GM23338 (cell line): ENCODE measurements at regions not wholly inside any gene's neighbourhood (a gene's known extent, or its start where the extent isn't known, plus 50 kb on each side); places are given as distances from the start of the nearest gene placed in this dataset.

Source experiments
- ATAC-seq: fragments of 200-7000 bp; cut with Tn5 transposase; 3 replicates; pipeline ENCODE4 v1.9.1; 2020
- DNase-seq: peaks from one replicate; pipeline ENCODE4 v3.0.0-alpha.2; 2015; ENCODE audit warnings: low spot score
- H2AFZ ChIP-seq: fragments of 200-600 bp; sonication (generic); 2 replicates; pipeline ENCODE4 v1.8.0; 2016; ENCODE audit warnings: antibody characterized with exemption, mild to moderate bottlenecking, moderate library complexity
- H3F3A ChIP-seq: fragments of 200-600 bp; sonication (generic); replicated peaks from 2 replicates; pipeline ENCODE4 v1.8.0; 2017; ENCODE audit warnings: antibody characterized with exemption, mixed run types, low read depth
- H3K27ac ChIP-seq: fragments of 200-600 bp; sonication (generic); 2 replicates; pipeline ENCODE4 v1.6.1; 2016; ENCODE audit warnings: low read depth
- H3K27me3 ChIP-seq: fragments of 200-600 bp; sonication (generic); 2 replicates; pipeline ENCODE4 v1.8.0; 2016; ENCODE audit warnings: mild to moderate bottlenecking, mixed run types, moderate library complexity; ENCODE audit not compliant: insufficient read depth
- H3K36me3 ChIP-seq: fragments of 200-600 bp; sonication (generic); 2 replicates; pipeline ENCODE4 v1.8.0; 2016; ENCODE audit warnings: mild to moderate bottlenecking; ENCODE audit not compliant: insufficient read depth
- H3K4me1 ChIP-seq: fragments of 200-600 bp; sonication (generic); 2 replicates; pipeline ENCODE4 v1.8.0; 2016; ENCODE audit warnings: mild to moderate bottlenecking, moderate library complexity; ENCODE audit not compliant: insufficient read depth
- H3K4me2 ChIP-seq: fragments of 200-600 bp; sonication (generic); 2 replicates; pipeline ENCODE4 v1.7.1; 2017; ENCODE audit warnings: mixed run types
- H3K4me3 ChIP-seq: fragments of 200-600 bp; sonication (generic); 2 replicates; pipeline ENCODE4 v1.6.1; 2016; ENCODE audit warnings: mixed run types
- H3K79me2 ChIP-seq: fragments of 200-600 bp; sonication (generic); replicated peaks from 2 replicates; pipeline ENCODE4 v1.8.0; 2017; ENCODE audit warnings: mild to moderate bottlenecking; ENCODE audit not compliant: insufficient read depth
- H3K9me2 ChIP-seq: fragments of 200-600 bp; sonication (generic); 2 replicates; pipeline ENCODE4 v1.8.0; 2017; ENCODE audit not compliant: insufficient read depth
- H4K20me1 ChIP-seq: fragments of 200-600 bp; sonication (generic); replicated peaks from 2 replicates; pipeline ENCODE4 v1.8.0; 2017; ENCODE audit warnings: mild to moderate bottlenecking; ENCODE audit not compliant: insufficient read depth
- H3K27ac Mint-ChIP-seq: 2 replicates; pipeline ENCODE4 v1.8.0; 2020; ENCODE audit warnings: inconsistent platforms, mild to moderate bottlenecking, moderate library complexity, mixed read lengths
- H3K27me3 Mint-ChIP-seq: 3 replicates; pipeline ENCODE4 v1.8.0; 2022; ENCODE audit warnings: low read depth, mild to moderate bottlenecking, moderate library complexity, mixed read lengths, inconsistent platforms; ENCODE audit not compliant: insufficient read depth, poor library complexity
- H3K36me3 Mint-ChIP-seq: 3 replicates; pipeline ENCODE4 v1.8.0; 2021; ENCODE audit warnings: low read depth, mild to moderate bottlenecking, inconsistent platforms, moderate library complexity, mixed read lengths
- H3K4me1 Mint-ChIP-seq: 3 replicates; pipeline ENCODE4 v1.8.0; 2020; ENCODE audit warnings: mild to moderate bottlenecking, inconsistent platforms, mixed read lengths
- H3K4me3 Mint-ChIP-seq: 3 replicates; pipeline ENCODE4 v1.8.0; 2021; ENCODE audit warnings: moderate library complexity, mild to moderate bottlenecking, inconsistent platforms, mixed read lengths
- H3K9me3 Mint-ChIP-seq: 3 replicates; pipeline ENCODE4 v1.8.0; 2020; ENCODE audit warnings: moderate library complexity, mild to moderate bottlenecking, inconsistent platforms, mixed read lengths
- EZH2phosphoT487 ChIP-seq: fragments of 200-600 bp; sonication (generic); IDR thresholded peaks from one replicate; pipeline ENCODE4 v1.8.1; 2018; ENCODE audit warnings: antibody characterized with exemption; ENCODE audit not compliant: unreplicated experiment
- JUNB ChIP-seq: IDR thresholded peaks from one replicate; pipeline ENCODE4 v1.6.1; 2016; ENCODE audit warnings: antibody characterized with exemption; ENCODE audit not compliant: unreplicated experiment
- NANOG ChIP-seq: IDR thresholded peaks from 2 replicates; pipeline ENCODE4 v1.6.1; 2016; ENCODE audit warnings: antibody characterized with exemption, borderline replicate concordance
- POLR2AphosphoS5 ChIP-seq: IDR thresholded peaks from 2 replicates; pipeline ENCODE4 v1.6.1; 2016; ENCODE audit warnings: antibody characterized with exemption, low read depth
- STAT1 ChIP-seq: IDR thresholded peaks from one replicate; pipeline ENCODE4 v1.6.1; 2016; ENCODE audit warnings: antibody characterized with exemption; ENCODE audit not compliant: unreplicated experiment
- ZNF114 ChIP-seq: fragments of 250-450 bp; sonication (Bioruptor Pico); IDR thresholded peaks from 2 replicates; pipeline ENCODE4 v1.5.0; 2020; ENCODE audit warnings: mild to moderate bottlenecking, moderate library complexity
- ZNF331 ChIP-seq: fragments of 250-450 bp; sonication (Bioruptor Pico); IDR thresholded peaks from 2 replicates; pipeline ENCODE4 v1.5.0; 2020; ENCODE audit warnings: low read depth, mild to moderate bottlenecking, moderate library complexity
- TF ChIP-seq, protein P1 (sequence below): IDR thresholded peaks from 2 replicates; pipeline ENCODE4 v1.6.1; 2016; ENCODE audit warnings: antibody characterized with exemption
- TF ChIP-seq, protein P2 (sequence below): IDR thresholded peaks from one replicate; pipeline ENCODE4 v1.6.1; 2018; ENCODE audit warnings: antibody characterized with exemption; ENCODE audit not compliant: unreplicated experiment
- TF ChIP-seq, protein P3 (sequence below), 2 experiments: fragments of 200-600 bp in 1 of 2; sonication (generic) in 1 of 2; conservative IDR thresholded peaks; 2 replicates each; pipeline versions ENCODE4 v1.5.1 to v1.6.1; 2016 to 2017; ENCODE audit warnings: antibody characterized with exemption in 2 of 2, low read depth in 2 of 2, mild to moderate bottlenecking in 2 of 2, moderate library complexity in 1 of 2

- no peak for ATAC-seq
- H3K4me1 ChIP-seq: peaks cover 7% of the 10 kb centered on the region; the same call in 1 of the 2 replicates
- TF ChIP-seq ZNF114 (CRISPR knock-in tag): no peak
- TF ChIP-seq, protein P1, sequence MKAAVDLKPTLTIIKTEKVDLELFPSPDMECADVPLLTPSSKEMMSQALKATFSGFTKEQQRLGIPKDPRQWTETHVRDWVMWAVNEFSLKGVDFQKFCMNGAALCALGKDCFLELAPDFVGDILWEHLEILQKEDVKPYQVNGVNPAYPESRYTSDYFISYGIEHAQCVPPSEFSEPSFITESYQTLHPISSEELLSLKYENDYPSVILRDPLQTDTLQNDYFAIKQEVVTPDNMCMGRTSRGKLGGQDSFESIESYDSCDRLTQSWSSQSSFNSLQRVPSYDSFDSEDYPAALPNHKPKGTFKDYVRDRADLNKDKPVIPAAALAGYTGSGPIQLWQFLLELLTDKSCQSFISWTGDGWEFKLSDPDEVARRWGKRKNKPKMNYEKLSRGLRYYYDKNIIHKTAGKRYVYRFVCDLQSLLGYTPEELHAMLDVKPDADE: no peak
- TF ChIP-seq NANOG: no peak
- no peaks in the 10 kb centered on the region for H4K20me1 ChIP-seq
- no peaks in the 10 kb centered on the region for H3K79me2 ChIP-seq
- Mint-ChIP-seq H3K9me3 (no peaks in the 10 kb centered on the region; the same call in 2 of the 3 replicates), H3K27ac (no peak overlapping the region), H3K36me3 (peaks cover 2% of the 10 kb centered on the region; the same call in 2 of the 3 replicates), H3K27me3 (peaks cover 12% of the 10 kb centered on the region), H3K4me3 (no peak overlapping the region), H3K4me1 (peaks cover 33% of the 10 kb centered on the region)
- H3K36me3 ChIP-seq: no peaks in the 10 kb centered on the region
- H3K4me2 ChIP-seq: peak overlapping the region; percentile 48
- H2AFZ ChIP-seq: peak overlapping the region; percentile 72
- no peak overlapping the region for H3K27ac ChIP-seq
- H3K9me2 ChIP-seq: 0 out of 2 replicates have a peak, but pooled peaks cover 13% of the 10 kb centered on the region
- no peak for DNase-seq
- H3F3A ChIP-seq: 0 out of 2 replicates have a peak, but pooled peaks cover 4% of the 10 kb centered on the region
- no peak overlapping the region for H3K4me3 ChIP-seq
- no peaks in the 10 kb centered on the region for H3K27me3 ChIP-seq
These were observed 82.4 kb upstream of the PODXL start for GRCh38 chr7:131638641-131639430.

- Histone ChIP-seq H3K36me3 (no peaks in the 10 kb centered on the region), H3K4me3 (no peak overlapping the region), H4K20me1 (no peaks in the 10 kb centered on the region), H3K4me2 (peak overlapping the region; percentile 38), H3K27me3 (no peaks in the 10 kb centered on the region), H3K79me2 (no peaks in the 10 kb centered on the region), H3K9me2 (0 out of 2 replicates have a peak, but pooled peaks cover 13% of the 10 kb centered on the region), H3K4me1 (peaks cover 7% of the 10 kb centered on the region; the same call in 1 of the 2 replicates), H3K27ac (no peak overlapping the region), H3F3A (0 out of 2 replicates have a peak, but pooled peaks cover 4% of the 10 kb centered on the region), H2AFZ (peak overlapping the region; percentile 72; the same call in 1 of the 2 replicates)
- peaks cover 12% of the 10 kb centered on the region for H3K27me3 Mint-ChIP-seq
- no peaks in the 10 kb centered on the region; the same call in 2 of the 3 replicates for H3K9me3 Mint-ChIP-seq
- ATAC-seq (peak; percentile 61), DNase-seq (peak; percentile 49)
- H3K27ac Mint-ChIP-seq: no peak overlapping the region
- peaks cover 2% of the 10 kb centered on the region; the same call in 2 of the 3 replicates for H3K36me3 Mint-ChIP-seq
- peaks cover 30% of the 10 kb centered on the region for H3K4me1 Mint-ChIP-seq
- H3K4me3 Mint-ChIP-seq: no peak overlapping the region
- TF ChIP-seq, protein P2, sequence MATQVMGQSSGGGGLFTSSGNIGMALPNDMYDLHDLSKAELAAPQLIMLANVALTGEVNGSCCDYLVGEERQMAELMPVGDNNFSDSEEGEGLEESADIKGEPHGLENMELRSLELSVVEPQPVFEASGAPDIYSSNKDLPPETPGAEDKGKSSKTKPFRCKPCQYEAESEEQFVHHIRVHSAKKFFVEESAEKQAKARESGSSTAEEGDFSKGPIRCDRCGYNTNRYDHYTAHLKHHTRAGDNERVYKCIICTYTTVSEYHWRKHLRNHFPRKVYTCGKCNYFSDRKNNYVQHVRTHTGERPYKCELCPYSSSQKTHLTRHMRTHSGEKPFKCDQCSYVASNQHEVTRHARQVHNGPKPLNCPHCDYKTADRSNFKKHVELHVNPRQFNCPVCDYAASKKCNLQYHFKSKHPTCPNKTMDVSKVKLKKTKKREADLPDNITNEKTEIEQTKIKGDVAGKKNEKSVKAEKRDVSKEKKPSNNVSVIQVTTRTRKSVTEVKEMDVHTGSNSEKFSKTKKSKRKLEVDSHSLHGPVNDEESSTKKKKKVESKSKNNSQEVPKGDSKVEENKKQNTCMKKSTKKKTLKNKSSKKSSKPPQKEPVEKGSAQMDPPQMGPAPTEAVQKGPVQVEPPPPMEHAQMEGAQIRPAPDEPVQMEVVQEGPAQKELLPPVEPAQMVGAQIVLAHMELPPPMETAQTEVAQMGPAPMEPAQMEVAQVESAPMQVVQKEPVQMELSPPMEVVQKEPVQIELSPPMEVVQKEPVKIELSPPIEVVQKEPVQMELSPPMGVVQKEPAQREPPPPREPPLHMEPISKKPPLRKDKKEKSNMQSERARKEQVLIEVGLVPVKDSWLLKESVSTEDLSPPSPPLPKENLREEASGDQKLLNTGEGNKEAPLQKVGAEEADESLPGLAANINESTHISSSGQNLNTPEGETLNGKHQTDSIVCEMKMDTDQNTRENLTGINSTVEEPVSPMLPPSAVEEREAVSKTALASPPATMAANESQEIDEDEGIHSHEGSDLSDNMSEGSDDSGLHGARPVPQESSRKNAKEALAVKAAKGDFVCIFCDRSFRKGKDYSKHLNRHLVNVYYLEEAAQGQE: no peak
- TF ChIP-seq ZNF331 (CRISPR knock-in tag) (no peak), ZNF114 (CRISPR knock-in tag) (no peak), EZH2phosphoT487 (no peak), STAT1 (no peak), JUNB (no peak), POLR2AphosphoS5 (no peak)
- TF ChIP-seq, protein P1: no peak
- TF ChIP-seq, protein P3, sequence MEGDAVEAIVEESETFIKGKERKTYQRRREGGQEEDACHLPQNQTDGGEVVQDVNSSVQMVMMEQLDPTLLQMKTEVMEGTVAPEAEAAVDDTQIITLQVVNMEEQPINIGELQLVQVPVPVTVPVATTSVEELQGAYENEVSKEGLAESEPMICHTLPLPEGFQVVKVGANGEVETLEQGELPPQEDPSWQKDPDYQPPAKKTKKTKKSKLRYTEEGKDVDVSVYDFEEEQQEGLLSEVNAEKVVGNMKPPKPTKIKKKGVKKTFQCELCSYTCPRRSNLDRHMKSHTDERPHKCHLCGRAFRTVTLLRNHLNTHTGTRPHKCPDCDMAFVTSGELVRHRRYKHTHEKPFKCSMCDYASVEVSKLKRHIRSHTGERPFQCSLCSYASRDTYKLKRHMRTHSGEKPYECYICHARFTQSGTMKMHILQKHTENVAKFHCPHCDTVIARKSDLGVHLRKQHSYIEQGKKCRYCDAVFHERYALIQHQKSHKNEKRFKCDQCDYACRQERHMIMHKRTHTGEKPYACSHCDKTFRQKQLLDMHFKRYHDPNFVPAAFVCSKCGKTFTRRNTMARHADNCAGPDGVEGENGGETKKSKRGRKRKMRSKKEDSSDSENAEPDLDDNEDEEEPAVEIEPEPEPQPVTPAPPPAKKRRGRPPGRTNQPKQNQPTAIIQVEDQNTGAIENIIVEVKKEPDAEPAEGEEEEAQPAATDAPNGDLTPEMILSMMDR (conservative IDR thresholded peaks at IDR 0.05; ENCODE audit: low read depth in 2 of 2): no peak
These were observed 81.4 kb upstream of the PODXL start for GRCh38 chr7:131637859-131638258.
